ENCODE measurements at regions not wholly inside any gene's neighbourhood (a gene's known extent, or its start where the extent isn't known, plus 50 kb on each side); places are given as distances from the start of the nearest gene placed in this dataset.
"Not testable (repeated sequence)": the region's sequence is repeated elsewhere in the genome, so short reads cannot be mapped to it uniquely, and the experiment has no call there.

DNA sequence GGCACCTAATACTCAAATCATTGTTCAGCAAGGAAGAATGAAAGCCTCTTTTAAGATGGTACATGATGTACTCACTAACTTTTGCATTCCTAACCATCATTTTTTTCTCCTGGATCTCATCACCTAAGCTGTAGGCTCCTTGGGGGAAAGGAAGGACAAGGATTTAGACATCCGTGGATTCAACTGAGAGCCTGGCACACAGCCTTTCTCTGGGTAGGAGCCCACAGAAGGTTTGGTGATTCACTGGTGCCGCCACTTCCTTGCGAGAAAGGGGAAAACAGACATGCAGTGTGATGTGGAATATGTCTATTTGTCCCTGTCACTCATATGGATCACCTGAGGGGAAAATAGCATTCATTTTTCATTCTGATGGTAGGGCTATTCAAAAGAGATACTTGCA, 147.3 kb downstream of the PCDH7 start:
- no peak for ATAC-seq
- no peak for TF ChIP-seq GLIS3 (CRISPR knock-in tag; IDR thresholded peaks at IDR 0.05)
- TF ChIP-seq RARB (CRISPR knock-in tag; IDR thresholded peaks at IDR 0.05): no peak
- no peak for TF ChIP-seq PPARA (CRISPR knock-in tag; IDR thresholded peaks at IDR 0.05; ENCODE audit: borderline replicate concordance)
- TF ChIP-seq ESRRG (CRISPR knock-in tag; IDR thresholded peaks at IDR 0.05): no peak
- no peak for TF ChIP-seq BACH2 (CRISPR knock-in tag; IDR thresholded peaks at IDR 0.05; ENCODE audit: borderline replicate concordance)
- TF ChIP-seq ARNTL (CRISPR knock-in tag; IDR thresholded peaks at IDR 0.05; ENCODE audit: borderline replicate concordance, low read depth): no peak
- TF ChIP-seq TOX (CRISPR knock-in tag; IDR thresholded peaks at IDR 0.05; ENCODE audit: borderline replicate concordance): no peak
- TF ChIP-seq, protein P1, sequence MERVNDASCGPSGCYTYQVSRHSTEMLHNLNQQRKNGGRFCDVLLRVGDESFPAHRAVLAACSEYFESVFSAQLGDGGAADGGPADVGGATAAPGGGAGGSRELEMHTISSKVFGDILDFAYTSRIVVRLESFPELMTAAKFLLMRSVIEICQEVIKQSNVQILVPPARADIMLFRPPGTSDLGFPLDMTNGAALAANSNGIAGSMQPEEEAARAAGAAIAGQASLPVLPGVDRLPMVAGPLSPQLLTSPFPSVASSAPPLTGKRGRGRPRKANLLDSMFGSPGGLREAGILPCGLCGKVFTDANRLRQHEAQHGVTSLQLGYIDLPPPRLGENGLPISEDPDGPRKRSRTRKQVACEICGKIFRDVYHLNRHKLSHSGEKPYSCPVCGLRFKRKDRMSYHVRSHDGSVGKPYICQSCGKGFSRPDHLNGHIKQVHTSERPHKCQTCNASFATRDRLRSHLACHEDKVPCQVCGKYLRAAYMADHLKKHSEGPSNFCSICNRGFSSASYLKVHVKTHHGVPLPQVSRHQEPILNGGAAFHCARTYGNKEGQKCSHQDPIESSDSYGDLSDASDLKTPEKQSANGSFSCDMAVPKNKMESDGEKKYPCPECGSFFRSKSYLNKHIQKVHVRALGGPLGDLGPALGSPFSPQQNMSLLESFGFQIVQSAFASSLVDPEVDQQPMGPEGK (CRISPR knock-in tag; IDR thresholded peaks at IDR 0.05; ENCODE audit: borderline replicate concordance): no peak
- no peak for TF ChIP-seq ZC3H10 (CRISPR knock-in tag; IDR thresholded peaks at IDR 0.05)
- TF ChIP-seq ZNF8 (CRISPR knock-in tag; IDR thresholded peaks at IDR 0.05): no peak
- TF ChIP-seq, protein P2, sequence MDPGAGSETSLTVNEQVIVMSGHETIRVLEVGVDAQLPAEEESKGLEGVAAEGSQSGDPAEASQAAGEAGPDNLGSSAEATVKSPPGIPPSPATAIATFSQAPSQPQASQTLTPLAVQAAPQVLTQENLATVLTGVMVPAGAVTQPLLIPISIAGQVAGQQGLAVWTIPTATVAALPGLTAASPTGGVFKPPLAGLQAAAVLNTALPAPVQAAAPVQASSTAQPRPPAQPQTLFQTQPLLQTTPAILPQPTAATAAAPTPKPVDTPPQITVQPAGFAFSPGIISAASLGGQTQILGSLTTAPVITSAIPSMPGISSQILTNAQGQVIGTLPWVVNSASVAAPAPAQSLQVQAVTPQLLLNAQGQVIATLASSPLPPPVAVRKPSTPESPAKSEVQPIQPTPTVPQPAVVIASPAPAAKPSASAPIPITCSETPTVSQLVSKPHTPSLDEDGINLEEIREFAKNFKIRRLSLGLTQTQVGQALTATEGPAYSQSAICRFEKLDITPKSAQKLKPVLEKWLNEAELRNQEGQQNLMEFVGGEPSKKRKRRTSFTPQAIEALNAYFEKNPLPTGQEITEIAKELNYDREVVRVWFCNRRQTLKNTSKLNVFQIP (CRISPR knock-in tag; IDR thresholded peaks at IDR 0.05; ENCODE audit: borderline replicate concordance, low read depth): no peak
- no peak for TF ChIP-seq CSDC2 (CRISPR knock-in tag; IDR thresholded peaks at IDR 0.05)
- TF ChIP-seq ZFP30 (CRISPR knock-in tag; IDR thresholded peaks at IDR 0.05): no peak
- no peak for TF ChIP-seq ZFP3 (CRISPR knock-in tag; IDR thresholded peaks at IDR 0.05)
- no peak for TF ChIP-seq ZNF70 (CRISPR knock-in tag; IDR thresholded peaks at IDR 0.05)
- no peak for TF ChIP-seq ZNF565 (CRISPR knock-in tag; conservative IDR thresholded peaks at IDR 0.05; ENCODE audit: low read depth)
- TF ChIP-seq TSHZ2 (CRISPR knock-in tag; IDR thresholded peaks at IDR 0.05): no peak
- no peak for TF ChIP-seq SNAI2 (CRISPR knock-in tag; IDR thresholded peaks at IDR 0.05)
- TF ChIP-seq CSRNP3 (CRISPR knock-in tag; IDR thresholded peaks at IDR 0.05): no peak
- TF ChIP-seq CREB5 (CRISPR knock-in tag; IDR thresholded peaks at IDR 0.05; ENCODE audit: low read depth): no peak

DNA sequence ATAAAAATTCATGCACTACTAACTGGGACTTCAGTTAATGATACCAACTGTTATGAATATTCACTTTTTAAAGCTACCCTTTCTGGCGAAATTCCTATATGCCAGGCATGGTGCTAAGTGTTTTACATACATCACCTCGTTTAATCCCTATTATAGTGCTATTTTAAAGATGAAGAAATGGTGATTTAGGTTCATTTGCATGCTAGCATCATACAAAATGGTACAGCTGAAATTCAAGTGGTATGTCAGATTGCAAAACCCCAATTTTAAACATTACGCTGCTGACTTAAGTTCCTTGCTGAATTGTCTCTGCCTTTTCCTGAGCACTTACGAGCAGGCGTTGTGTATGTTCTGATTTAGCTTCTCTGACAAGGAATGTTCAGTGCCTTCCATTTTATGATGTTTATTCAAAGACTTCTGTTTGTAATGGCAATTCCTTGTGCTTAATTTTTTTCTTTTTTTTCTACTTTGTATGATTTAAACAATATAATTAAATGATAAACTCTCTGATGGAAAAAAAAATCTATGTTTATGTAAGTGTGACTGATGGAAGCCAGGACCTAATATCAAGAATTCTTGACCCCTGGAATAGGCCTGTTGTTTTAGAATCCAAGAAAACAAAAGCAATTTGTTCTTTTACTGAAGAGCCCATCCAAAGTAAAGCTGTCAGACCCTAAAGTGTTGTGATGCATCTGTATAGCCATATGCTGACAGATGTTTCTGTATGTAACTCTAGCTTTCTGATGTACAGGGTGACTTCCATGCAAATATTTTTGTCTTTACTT, 148.1 kb downstream of the PCDH7 start:
- TF ChIP-seq ZNF565 (CRISPR knock-in tag; conservative IDR thresholded peaks at IDR 0.05; ENCODE audit: low read depth): no peak
- no peak for TF ChIP-seq TOX (CRISPR knock-in tag; IDR thresholded peaks at IDR 0.05; ENCODE audit: borderline replicate concordance)
- TF ChIP-seq PPARA (CRISPR knock-in tag; IDR thresholded peaks at IDR 0.05; ENCODE audit: borderline replicate concordance): no peak
- TF ChIP-seq, protein P1 (CRISPR knock-in tag; IDR thresholded peaks at IDR 0.05; ENCODE audit: borderline replicate concordance): no peak
- no peak for TF ChIP-seq ISL1 (CRISPR knock-in tag; IDR thresholded peaks at IDR 0.05)
- no peak for TF ChIP-seq TCF4 (CRISPR knock-in tag; IDR thresholded peaks at IDR 0.05; ENCODE audit: borderline replicate concordance)
- no peak for ATAC-seq

DNA sequence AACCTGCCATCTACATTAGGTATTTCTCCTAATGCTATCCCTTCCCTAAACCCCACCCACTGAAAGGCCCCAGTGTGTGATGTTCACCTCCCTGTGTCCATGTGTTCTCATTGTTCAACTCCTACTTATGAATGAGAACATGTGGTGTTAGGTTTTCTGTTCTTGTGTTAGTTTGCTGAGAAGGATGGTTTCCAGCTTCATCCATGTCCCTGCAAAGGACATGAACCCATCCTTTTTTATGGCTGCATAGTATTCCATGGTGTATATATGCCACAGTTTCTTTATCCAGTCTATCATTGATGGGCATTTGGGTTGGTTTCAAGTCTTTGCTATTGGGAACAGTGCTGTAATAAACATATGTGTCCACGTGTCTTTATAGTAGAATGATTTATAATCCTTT, 149.2 kb downstream of the PCDH7 start:
- not testable (repeated sequence) for ATAC-seq

Measured in SK-N-SH treated with all-trans-retinoic acid at 6 μM for 48 hours (cell line).